HepG2 (cell line): ENCODE measurements at regions not wholly inside any gene's neighbourhood (a gene's known extent, or its start where the extent isn't known, plus 50 kb on each side); places are given as distances from the start of the nearest gene placed in this dataset.

ENCODE experiments used
- ATAC-seq: fragments of 200-7000 bp; cut with Tn5 transposase; 3 replicates; pipeline ENCODE4 v1.9.1; 2020; ENCODE audit warnings: mild to moderate bottlenecking, moderate library complexity
- BruUV-seq: library from RNA; stranded (reverse); fragments of 400-500 nt; replicated peaks from 2 replicates; lab custom pipeline; 2021; lab: Mats Ljungman, UMichigan
- CTCF ChIA-PET: fragments of 300-600 bp; formaldehyde crosslinking; extraction: SDS; loops from one replicate; lab custom pipeline; 2021; ENCODE audit warnings: low total read pairs, inconsistent platforms, low intra/inter-chr PET ratio; lab: Yijun Ruan, JAX
- POLR2A ChIA-PET: fragments of 350-600 bp; sonication (Branson Sonifier 250); formaldehyde crosslinking; loops from one replicate; lab custom pipeline; 2020; ENCODE audit warnings: antibody characterized with exemption, inconsistent platforms; lab: Yijun Ruan, JAX
- DNase-seq: peaks from one replicate; pipeline ENCODE4 v3.0.0-alpha.2; 2015; ENCODE audit warnings: low spot score
- FAIRE-seq: peaks from 3 replicates; lab custom pipeline; 2011; peaks lifted over from hg19 to GRCh38; lab: Jason Lieb, UNC
- H2AFZ ChIP-seq: one replicate; pipeline ENCODE4 v1.6.1; 2011; ENCODE audit warnings: low read length, inconsistent platforms
- H3K27ac ChIP-seq: fragments of 300-600 bp; 3 replicates; pipeline ENCODE4 v1.8.0; 2011; ENCODE audit warnings: mixed run types, mild to moderate bottlenecking, mixed read lengths, low read length, inconsistent platforms; ENCODE audit not compliant: insufficient read depth; ENCODE audit errors: extremely low read length
- H3K27me3 ChIP-seq, 2 experiments: fragments of 200-600 bp in 1 of 2; 2 replicates in 1 of 2; 3 replicates in 1 of 2; pipeline versions ENCODE4 v1.6.0 to v1.8.0; 2011; ENCODE audit warnings: low read length in 2 of 2, mild to moderate bottlenecking in 2 of 2, moderate library complexity in 2 of 2, inconsistent platforms in 1 of 2; ENCODE audit not compliant: insufficient read depth in 2 of 2, control insufficient read depth in 1 of 2
- H3K36me3 ChIP-seq, 2 experiments: fragments of 200-600 bp in 1 of 2; replicated peaks in 1 of 2; 2 replicates in 1 of 2; 3 replicates in 1 of 2; pipeline versions ENCODE4 v1.5.1 to v1.8.0; 2011; ENCODE audit warnings: low read length in 2 of 2, inconsistent platforms in 1 of 2; ENCODE audit not compliant: insufficient read depth in 2 of 2, control insufficient read depth in 1 of 2
- H3K4me1 ChIP-seq: 2 replicates; pipeline ENCODE4 v1.5.1; 2012; ENCODE audit warnings: low read length, inconsistent platforms; ENCODE audit not compliant: insufficient read depth
- H3K4me2 ChIP-seq: 2 replicates; pipeline ENCODE4 v1.6.0; 2011; ENCODE audit warnings: low read depth, low read length, inconsistent platforms
- H3K4me3 ChIP-seq, 3 experiments: fragments of 200-600 bp in 1 of 3; sonication (generic), shearing (Covaris generic) in 1 of 3; replicated peaks in 1 of 3; 2 replicates each; pipeline ENCODE4 v1.5.1; 2011 to 2016; ENCODE audit warnings: low read length in 3 of 3, inconsistent platforms in 2 of 3, low read depth in 2 of 3, mild to moderate bottlenecking in 2 of 3, control low read depth in 1 of 3, mixed read lengths in 1 of 3; ENCODE audit not compliant: insufficient read depth in 1 of 3
- H3K79me2 ChIP-seq: one replicate; pipeline ENCODE4 v1.6.1; 2011; ENCODE audit warnings: low read length, inconsistent platforms; ENCODE audit not compliant: insufficient read depth
- H3K9ac ChIP-seq: 2 replicates; pipeline ENCODE4 v1.6.0; 2011; ENCODE audit warnings: mild to moderate bottlenecking, low read depth, low read length, inconsistent platforms; ENCODE audit not compliant: insufficient read depth
- H3K9me3 ChIP-seq: 2 replicates; pipeline ENCODE4 v1.5.1; 2012; ENCODE audit warnings: mild to moderate bottlenecking, low read length
- H4K20me1 ChIP-seq: 2 replicates; pipeline ENCODE4 v1.6.0; 2011; ENCODE audit warnings: inconsistent platforms, mild to moderate bottlenecking, low read length, moderate library complexity; ENCODE audit not compliant: insufficient read depth
- ARID2 ChIP-seq: sonication (generic); formaldehyde crosslinking; IDR thresholded peaks from 2 replicates; pipeline ENCODE4 v1.8.1; 2022; ENCODE audit warnings: mild to moderate bottlenecking, missing genetic modification reagents, borderline replicate concordance
- FOXK1 ChIP-seq: sonication (generic); formaldehyde crosslinking; IDR thresholded peaks from 2 replicates; pipeline ENCODE4 v1.4.0; 2020; ENCODE audit warnings: low read depth, missing genetic modification reagents, borderline replicate concordance
- GPN1 ChIP-seq: sonication (generic); formaldehyde crosslinking; IDR thresholded peaks from 2 replicates; pipeline ENCODE4 v1.5.1; 2020; ENCODE audit warnings: missing genetic modification reagents, borderline replicate concordance
- HMGA1 ChIP-seq: sonication (generic); formaldehyde crosslinking; conservative IDR thresholded peaks from 2 replicates; pipeline ENCODE4 v1.4.0; 2020; ENCODE audit warnings: missing genetic modification reagents
- KDM3A ChIP-seq: IDR thresholded peaks from 2 replicates; pipeline ENCODE4 v1.6.1; 2018; ENCODE audit warnings: low read depth, missing compliant biosample characterization
- KLF6 ChIP-seq: IDR thresholded peaks from 2 replicates; pipeline ENCODE4 v1.8.0; 2016; ENCODE audit warnings: missing biosample characterization, missing genetic modification reagents
- MXI1 ChIP-seq: IDR thresholded peaks from 3 replicates; pipeline ENCODE4 v1.6.1; 2012; ENCODE audit warnings: low read depth, low read length, inconsistent platforms, borderline replicate concordance
- PHF5A ChIP-seq: IDR thresholded peaks from one replicate; pipeline ENCODE4 v1.6.1; 2018; ENCODE audit warnings: low read depth, missing genetic modification reagents; ENCODE audit not compliant: unreplicated experiment
- RAD21 ChIP-seq: fragments of 450-650 bp; formaldehyde crosslinking; IDR thresholded peaks from 2 replicates; pipeline ENCODE4 v1.5.0; 2020; ENCODE audit warnings: mild to moderate bottlenecking
- REL ChIP-seq: sonication (generic); formaldehyde crosslinking; conservative IDR thresholded peaks from 2 replicates; pipeline ENCODE4 v1.8.0; 2022; ENCODE audit warnings: mild to moderate bottlenecking, missing genetic modification reagents, moderate library complexity
- SMARCC2 ChIP-seq: fragments of 450-650 bp; IDR thresholded peaks from 2 replicates; pipeline ENCODE4 v1.6.1; 2017; ENCODE audit warnings: antibody characterized with exemption, mild to moderate bottlenecking
- SMC3 ChIP-seq: IDR thresholded peaks from 2 replicates; pipeline ENCODE4 v1.6.1; 2011; ENCODE audit warnings: low read length, improper control_type of control experiment
- ZBTB42 ChIP-seq: sonication (generic); formaldehyde crosslinking; IDR thresholded peaks from 2 replicates; pipeline ENCODE4 v1.5.0; 2020; ENCODE audit warnings: mild to moderate bottlenecking, missing genetic modification reagents
- ZNF138 ChIP-seq: sonication (generic); formaldehyde crosslinking; IDR thresholded peaks from 2 replicates; pipeline ENCODE4 v1.5.0; 2020; ENCODE audit warnings: mild to moderate bottlenecking, low read depth, missing genetic modification reagents
- ZNF552 ChIP-seq: sonication (generic); formaldehyde crosslinking; IDR thresholded peaks from 2 replicates; pipeline ENCODE4 v1.9.0; 2022; ENCODE audit warnings: missing genetic modification reagents, mild to moderate bottlenecking, borderline replicate concordance
- ZNF720 ChIP-seq: sonication (generic); formaldehyde crosslinking; IDR thresholded peaks from 2 replicates; pipeline ENCODE4 v1.4.0; 2020; ENCODE audit warnings: missing genetic modification reagents
- WGBS: methylation state at CpG from one replicate; pipeline ENCODE4 v1.1.6; 2017; ENCODE audit warnings: low lambda C conversion rate; 5-methylcytosine and 5-hydroxymethylcytosine counted together
- in situ Hi-C: cut with HindIII; loops from 2 replicates; pipeline ENCODE4 v1.10.0; 2017; ENCODE audit warnings: low pct_unique_long_range_greater_than_20kb; ENCODE audit not compliant: extremely low pct_ligation_motif_present
- intact Hi-C: fragments of 100-400 bp; cut with micrococcal nuclease; formaldehyde crosslinking; loops from one replicate; pipeline ENCODE4 v1.10.0; 2022; ENCODE audit not compliant: unreplicated experiment
- TF ChIP-seq, protein P1 (sequence below): sonication (generic); formaldehyde crosslinking; IDR thresholded peaks from 2 replicates; pipeline ENCODE4 v1.5.0; 2020; ENCODE audit warnings: mild to moderate bottlenecking, missing genetic modification reagents

DNA sequence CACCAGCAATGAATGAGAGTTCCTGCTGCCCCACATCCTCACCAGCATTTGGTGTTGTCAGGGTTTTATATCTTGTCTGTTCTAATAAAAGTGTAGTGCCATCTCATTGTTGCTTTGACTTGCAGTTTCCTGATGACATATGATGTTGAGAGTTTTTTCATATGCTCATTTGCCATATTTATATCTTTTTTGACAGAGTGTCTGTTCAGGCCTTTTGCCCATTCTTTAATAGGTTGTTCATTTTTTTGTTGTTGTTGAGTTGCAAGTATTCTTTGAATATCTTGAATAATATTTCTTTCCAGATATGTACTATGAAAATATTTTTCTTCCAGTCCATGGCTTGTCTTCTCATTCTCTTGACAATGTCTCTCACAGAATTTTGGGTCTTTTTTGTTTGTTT is 111.7 kb upstream of the KCNJ15 start (continued):
- no peak for TF ChIP-seq ARID2 (CRISPR knock-in tag)
- no peak for TF ChIP-seq ZNF552 (CRISPR knock-in tag)
- no peak for TF ChIP-seq HMGA1

DNA sequence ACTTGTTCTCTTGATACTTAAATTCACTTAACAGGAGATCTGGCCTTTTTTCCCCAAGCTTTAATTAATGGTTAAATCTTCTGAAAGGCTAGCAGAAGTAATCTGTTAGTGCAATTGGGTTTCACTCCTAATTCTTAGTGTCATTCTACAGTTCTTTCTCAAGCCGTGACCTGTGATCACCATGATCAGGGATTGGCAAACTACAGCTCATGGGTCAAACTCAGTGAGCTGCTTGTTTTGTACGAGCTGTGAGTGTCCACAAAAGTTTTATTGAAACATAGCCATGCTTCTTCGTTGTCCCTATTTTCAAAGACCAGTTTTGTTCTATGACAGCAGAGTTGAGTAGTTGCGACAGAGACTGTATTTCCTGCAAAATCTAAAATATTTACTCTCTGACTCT is 109.4 kb upstream of the KCNJ15 start:
- no peak overlapping the region for H3K27ac ChIP-seq
- BruUV-seq, result no TSS peak
- FAIRE-seq, result no peak
- no peak for ATAC-seq
- no peaks in the 10 kb centered on the region for H3K36me3 ChIP-seq
- no peak for DNase-seq
- WGBS, result 16% methylated on average over 4 of the region's 4 CpGs
- ChIA-PET CTCF (no interaction called here), POLR2A (no interaction called here)
- in situ Hi-C loops (no loop called here), intact Hi-C loops (no loop called here)
- no peak overlapping the region for H2AFZ ChIP-seq
- H3K27me3 ChIP-seq, result no peaks in the 10 kb centered on the region
- no peak overlapping the region for H3K4me3 ChIP-seq
- no peaks in the 10 kb centered on the region for H4K20me1 ChIP-seq
- H3K79me2 ChIP-seq, result no peaks in the 10 kb centered on the region
- no peak overlapping the region for H3K4me2 ChIP-seq
- H3K9ac ChIP-seq, result no peak overlapping the region
- H3K9me3 ChIP-seq, result no peaks in the 10 kb centered on the region
- H3K4me1 ChIP-seq, result no peaks in the 10 kb centered on the region
- TF ChIP-seq SMC3 (no peak), GPN1 (no peak), ZNF720 (CRISPR knock-in tag) (no peak), KDM3A (CRISPR knock-in tag) (no peak)

DNA sequence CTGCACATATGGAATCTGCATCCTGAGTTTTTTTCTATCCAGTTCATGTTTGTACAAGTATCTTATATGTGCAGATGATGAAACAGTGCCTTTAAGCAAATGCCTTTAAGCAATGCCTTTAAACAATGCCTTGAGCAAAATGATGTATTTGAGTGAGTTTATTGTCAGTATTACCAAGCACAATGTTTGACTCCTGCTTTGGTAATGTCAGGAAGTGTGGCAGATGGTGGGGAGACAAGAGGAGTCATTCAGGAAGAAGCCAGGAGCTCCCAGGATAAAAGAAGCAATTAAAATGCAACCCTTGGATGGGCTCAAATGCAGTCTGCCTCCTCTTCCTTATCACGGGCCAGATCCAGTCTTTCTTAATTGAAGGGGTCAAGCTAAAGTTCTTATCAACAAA is 108.7 kb upstream of the KCNJ15 start:
- 0% methylated on average over 1 of the region's 1 CpG for WGBS
- POLR2A ChIA-PET, result no interaction called here
- in situ Hi-C loops, result no loop called here

More for the DNA sequence above, 108.7 kb upstream of the KCNJ15 start:
- Histone ChIP-seq H3K4me1 (no peaks in the 10 kb centered on the region), H3K36me3 (no peaks in the 10 kb centered on the region), H3K4me2 (no peak overlapping the region), H3K27me3 (no peaks in the 10 kb centered on the region), H3K9me3 (no peaks in the 10 kb centered on the region), H4K20me1 (no peaks in the 10 kb centered on the region), H3K27ac (no peak overlapping the region), H3K79me2 (no peaks in the 10 kb centered on the region), H3K4me3 (no peak overlapping the region), H2AFZ (no peak overlapping the region), H3K9ac (no peak overlapping the region)
- BruUV-seq, result no TSS peak
- no peak for FAIRE-seq
- no peak for ATAC-seq
- intact Hi-C loops, result no loop called here
- TF ChIP-seq PHF5A (CRISPR knock-in tag), result no peak
- TF ChIP-seq REL (CRISPR knock-in tag), result no peak
- no peak for TF ChIP-seq MXI1
- TF ChIP-seq ZBTB42 (CRISPR knock-in tag), result no peak
- no peak for TF ChIP-seq SMC3
- no peak for TF ChIP-seq SMARCC2
- TF ChIP-seq KLF6 (CRISPR knock-in tag), result no peak
- no peak for TF ChIP-seq FOXK1
- no peak for TF ChIP-seq ZNF138 (CRISPR knock-in tag)
- no peak for TF ChIP-seq RAD21 (CRISPR knock-in tag)
- TF ChIP-seq, protein P1, sequence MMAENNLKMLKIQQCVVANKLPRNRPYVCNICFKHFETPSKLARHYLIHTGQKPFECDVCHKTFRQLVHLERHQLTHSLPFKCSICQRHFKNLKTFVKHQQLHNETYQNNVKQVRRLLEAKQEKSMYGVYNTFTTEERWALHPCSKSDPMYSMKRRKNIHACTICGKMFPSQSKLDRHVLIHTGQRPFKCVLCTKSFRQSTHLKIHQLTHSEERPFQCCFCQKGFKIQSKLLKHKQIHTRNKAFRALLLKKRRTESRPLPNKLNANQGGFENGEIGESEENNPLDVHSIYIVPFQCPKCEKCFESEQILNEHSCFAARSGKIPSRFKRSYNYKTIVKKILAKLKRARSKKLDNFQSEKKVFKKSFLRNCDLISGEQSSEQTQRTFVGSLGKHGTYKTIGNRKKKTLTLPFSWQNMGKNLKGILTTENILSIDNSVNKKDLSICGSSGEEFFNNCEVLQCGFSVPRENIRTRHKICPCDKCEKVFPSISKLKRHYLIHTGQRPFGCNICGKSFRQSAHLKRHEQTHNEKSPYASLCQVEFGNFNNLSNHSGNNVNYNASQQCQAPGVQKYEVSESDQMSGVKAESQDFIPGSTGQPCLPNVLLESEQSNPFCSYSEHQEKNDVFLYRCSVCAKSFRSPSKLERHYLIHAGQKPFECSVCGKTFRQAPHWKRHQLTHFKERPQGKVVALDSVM (CRISPR knock-in tag), result no peak
- DNase-seq, result no peak
- CTCF ChIA-PET, result no interaction called here
